Hepatocyte (in vitro differentiated cells): ENCODE measurements at regions not wholly inside any gene's neighbourhood (a gene's known extent, or its start where the extent isn't known, plus 50 kb on each side); places are given as distances from the start of the nearest gene placed in this dataset.

Experiments
- DNase-seq: peaks from one replicate; pipeline ENCODE4 v3.0.0-alpha.2; 2016; ENCODE audit warnings: low spot score
- H2AFZ ChIP-seq: fragments of 200-600 bp; sonication (generic); 2 replicates; pipeline ENCODE4 v1.6.0; 2016; ENCODE audit warnings: antibody characterized with exemption, mild to moderate bottlenecking
- H3K27ac ChIP-seq: fragments of 200-600 bp; sonication (generic); 2 replicates; pipeline ENCODE4 v1.5.1; 2016; ENCODE audit warnings: mild to moderate bottlenecking
- H3K27me3 ChIP-seq: fragments of 200-600 bp; sonication (generic); 2 replicates; pipeline ENCODE4 v1.6.1; 2016
- H3K36me3 ChIP-seq: fragments of 200-600 bp; sonication (generic); replicated peaks from 2 replicates; pipeline ENCODE4 v1.5.1; 2016; ENCODE audit warnings: low read depth; ENCODE audit not compliant: insufficient read depth
- H3K4me1 ChIP-seq: fragments of 200-600 bp; sonication (generic); 2 replicates; pipeline ENCODE4 v1.5.1; 2016; ENCODE audit warnings: mild to moderate bottlenecking, moderate library complexity; ENCODE audit not compliant: insufficient read depth
- H3K4me2 ChIP-seq: fragments of 200-600 bp; sonication (generic); 2 replicates; pipeline ENCODE4 v1.6.0; 2016
- H3K4me3 ChIP-seq: fragments of 200-600 bp; sonication (generic); 2 replicates; pipeline ENCODE4 v1.5.1; 2016; ENCODE audit warnings: mild to moderate bottlenecking
- H3K79me2 ChIP-seq: fragments of 200-600 bp; sonication (generic); 2 replicates; pipeline ENCODE4 v1.6.0; 2017; ENCODE audit warnings: mild to moderate bottlenecking
- H3K9me2 ChIP-seq: fragments of 200-600 bp; sonication (generic); replicated peaks from 2 replicates; pipeline ENCODE4 v1.6.0; 2017; ENCODE audit warnings: mild to moderate bottlenecking; ENCODE audit not compliant: insufficient read depth
- H3K9me3 ChIP-seq: fragments of 200-600 bp; sonication (generic); 2 replicates; pipeline ENCODE4 v1.5.1; 2016; ENCODE audit warnings: low read depth, mild to moderate bottlenecking
- H4K20me1 ChIP-seq: fragments of 200-600 bp; sonication (generic); 2 replicates; pipeline ENCODE4 v1.6.0; 2016; ENCODE audit warnings: mild to moderate bottlenecking; ENCODE audit not compliant: insufficient read depth, poor library complexity, severe bottlenecking
- EZH2 ChIP-seq: fragments of 200-600 bp; sonication (generic); IDR thresholded peaks from 2 replicates; pipeline ENCODE4 v1.6.1; 2016; ENCODE audit warnings: antibody characterized with exemption, mild to moderate bottlenecking, borderline replicate concordance
- EZH2phosphoT487 ChIP-seq: fragments of 200-600 bp; sonication (generic); IDR thresholded peaks from one replicate; pipeline ENCODE4 v1.6.1; 2018; ENCODE audit warnings: antibody characterized with exemption, mild to moderate bottlenecking, low read depth, moderate library complexity; ENCODE audit not compliant: unreplicated experiment, severe bottlenecking
- WGBS: methylation state at CpG from one replicate; pipeline ENCODE4 v1.1.6; 2016; ENCODE audit warnings: low lambda C conversion rate; ENCODE audit errors: missing lambda C conversion rate; 5-methylcytosine and 5-hydroxymethylcytosine counted together
- TF ChIP-seq, protein P1 (sequence below): fragments of 200-600 bp; sonication (generic); IDR thresholded peaks from 2 replicates; pipeline ENCODE4 v1.5.1; 2016; ENCODE audit warnings: antibody characterized with exemption, mild to moderate bottlenecking; ENCODE audit not compliant: poor library complexity

DNA sequence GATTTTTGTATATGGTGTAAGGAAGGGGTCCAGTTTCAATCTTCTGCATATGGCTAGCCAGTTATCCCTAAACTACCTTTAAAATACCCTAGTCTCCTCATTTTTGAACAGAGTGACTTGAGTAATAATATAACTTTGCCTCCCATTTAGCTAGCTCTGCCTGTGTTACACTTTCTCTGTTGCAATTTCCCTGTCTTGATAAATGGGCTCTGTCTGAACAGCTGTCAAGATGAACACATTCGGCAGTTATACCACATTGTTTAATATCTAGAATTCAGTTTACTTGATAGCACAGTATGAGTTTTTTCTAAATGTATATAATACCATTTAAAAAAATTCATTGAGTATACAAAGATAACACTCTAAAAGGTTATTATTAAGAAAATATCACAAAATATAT, 562.9 kb upstream of the FTMT start:
- no peak for TF ChIP-seq EZH2phosphoT487
- TF ChIP-seq, protein P1, sequence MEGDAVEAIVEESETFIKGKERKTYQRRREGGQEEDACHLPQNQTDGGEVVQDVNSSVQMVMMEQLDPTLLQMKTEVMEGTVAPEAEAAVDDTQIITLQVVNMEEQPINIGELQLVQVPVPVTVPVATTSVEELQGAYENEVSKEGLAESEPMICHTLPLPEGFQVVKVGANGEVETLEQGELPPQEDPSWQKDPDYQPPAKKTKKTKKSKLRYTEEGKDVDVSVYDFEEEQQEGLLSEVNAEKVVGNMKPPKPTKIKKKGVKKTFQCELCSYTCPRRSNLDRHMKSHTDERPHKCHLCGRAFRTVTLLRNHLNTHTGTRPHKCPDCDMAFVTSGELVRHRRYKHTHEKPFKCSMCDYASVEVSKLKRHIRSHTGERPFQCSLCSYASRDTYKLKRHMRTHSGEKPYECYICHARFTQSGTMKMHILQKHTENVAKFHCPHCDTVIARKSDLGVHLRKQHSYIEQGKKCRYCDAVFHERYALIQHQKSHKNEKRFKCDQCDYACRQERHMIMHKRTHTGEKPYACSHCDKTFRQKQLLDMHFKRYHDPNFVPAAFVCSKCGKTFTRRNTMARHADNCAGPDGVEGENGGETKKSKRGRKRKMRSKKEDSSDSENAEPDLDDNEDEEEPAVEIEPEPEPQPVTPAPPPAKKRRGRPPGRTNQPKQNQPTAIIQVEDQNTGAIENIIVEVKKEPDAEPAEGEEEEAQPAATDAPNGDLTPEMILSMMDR, result no peak
- no peak for TF ChIP-seq EZH2
- Histone ChIP-seq H3K4me3 (no peak overlapping the region), H3K4me1 (no peaks in the 10 kb centered on the region), H4K20me1 (no peaks in the 10 kb centered on the region), H3K27me3 (no peaks in the 10 kb centered on the region), H3K9me3 (no peaks in the 10 kb centered on the region), H2AFZ (no peak overlapping the region), H3K27ac (no peak overlapping the region), H3K4me2 (no peak overlapping the region), H3K9me2 (no peaks in the 10 kb centered on the region), H3K36me3 (no peaks in the 10 kb centered on the region), H3K79me2 (no peaks in the 10 kb centered on the region)
- WGBS, result 79% methylated on average over 1 of the region's 1 CpG
- DNase-seq, result no peak

GRCh38 chr5:121292664-121293063, 559.0 kb upstream of the FTMT start:
- DNase-seq, result no peak
- no peaks in the 10 kb centered on the region for H4K20me1 ChIP-seq
- H3K79me2 ChIP-seq, result no peaks in the 10 kb centered on the region
- no peak overlapping the region for H3K27ac ChIP-seq
- TF ChIP-seq EZH2phosphoT487 (no peak), EZH2 (no peak)
- TF ChIP-seq, protein P1, result no peak
- no peaks in the 10 kb centered on the region for H3K9me2 ChIP-seq
- H2AFZ ChIP-seq, result no peak overlapping the region
- H3K27me3 ChIP-seq, result no peaks in the 10 kb centered on the region
- no peaks in the 10 kb centered on the region for H3K4me1 ChIP-seq
- no peaks in the 10 kb centered on the region for H3K9me3 ChIP-seq
- H3K4me2 ChIP-seq, result no peak overlapping the region
- H3K36me3 ChIP-seq, result no peaks in the 10 kb centered on the region
- H3K4me3 ChIP-seq, result no peak overlapping the region
- 63% methylated on average over 2 of the region's 2 CpGs for WGBS

DNA sequence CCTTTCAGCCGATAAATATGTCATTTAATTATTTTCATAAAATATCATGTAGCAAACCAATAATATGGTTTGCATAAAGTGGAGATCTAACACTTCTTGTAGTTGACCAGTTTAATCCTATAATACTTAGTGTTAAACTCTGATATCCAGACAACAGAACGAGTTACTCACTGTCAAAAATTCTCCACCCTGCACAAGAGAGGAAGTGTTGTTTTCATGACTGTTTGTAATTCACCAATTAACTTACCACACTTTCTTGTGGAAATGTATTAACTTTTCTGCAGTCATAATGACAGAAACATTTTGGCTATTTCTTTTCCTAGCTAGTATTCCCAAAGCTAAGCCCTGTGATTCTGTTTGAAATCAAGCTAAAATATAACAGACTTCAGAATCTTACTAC, 555.3 kb upstream of the FTMT start:
- WGBS, result 71% methylated on average over 2 of the region's 2 CpGs
- no peak for DNase-seq
- H4K20me1 ChIP-seq, result no peaks in the 10 kb centered on the region

More for the DNA sequence above, 555.3 kb upstream of the FTMT start:
- Histone ChIP-seq H3K79me2 (no peaks in the 10 kb centered on the region), H3K27me3 (no peaks in the 10 kb centered on the region), H3K27ac (no peak overlapping the region), H3K36me3 (no peaks in the 10 kb centered on the region), H2AFZ (no peak overlapping the region), H3K4me3 (no peak overlapping the region), H3K4me2 (no peak overlapping the region), H3K9me2 (no peaks in the 10 kb centered on the region), H3K4me1 (no peaks in the 10 kb centered on the region), H3K9me3 (no peaks in the 10 kb centered on the region)
- TF ChIP-seq, protein P1, result no peak
- TF ChIP-seq EZH2 (no peak), EZH2phosphoT487 (no peak)
